Heart right ventricle (tissue), 16 donors: ENCODE measurements at regions not wholly inside any gene's neighbourhood (a gene's known extent, or its start where the extent isn't known, plus 50 kb on each side); places are given as distances from the start of the nearest gene placed in this dataset.

Experiments
- ATAC-seq, 8 donors: fragments of 200-7000 bp; cut with Tn5 transposase; one replicate each; pipeline ENCODE4 v1.9.1; 2020; ENCODE audit warnings: mild to moderate bottlenecking in 8 of 8, moderate library complexity in 8 of 8, moderate number of reproducible peaks in 1 of 8
- DNase-seq, 2 donors: peaks; one replicate each; pipeline ENCODE4 v3.0.0-alpha.2; 2020
- H3K27ac ChIP-seq, 10 donors: fragments of 200-600 bp; sonication (generic) in 2 of 10; one replicate each; pipeline versions ENCODE4 v1.5.0 to v1.8.0; 2020 to 2022; ENCODE audit warnings: mild to moderate bottlenecking in 3 of 10
- H3K27me3 ChIP-seq, 7 donors: fragments of 200-600 bp; one replicate each; pipeline ENCODE4 v1.8.0; 2021 to 2022; ENCODE audit warnings: mild to moderate bottlenecking in 2 of 7
- H3K36me3 ChIP-seq, 9 donors: fragments of 200-600 bp; sonication (generic) in 1 of 9; one replicate each; pipeline versions ENCODE4 v1.5.0 to v1.8.0; 2020 to 2022; ENCODE audit warnings: mild to moderate bottlenecking in 2 of 9
- H3K4me1 ChIP-seq, 9 donors: fragments of 200-600 bp; sonication (generic) in 1 of 9; one replicate each; pipeline versions ENCODE4 v1.5.0 to v1.8.0; 2020 to 2022; ENCODE audit warnings: mild to moderate bottlenecking in 4 of 9
- H3K4me3 ChIP-seq, 10 donors: fragments of 200-600 bp; sonication (generic) in 2 of 10; one replicate each; pipeline versions ENCODE4 v1.5.0 to v1.8.0; 2020 to 2022; ENCODE audit warnings: mild to moderate bottlenecking in 7 of 10, moderate library complexity in 2 of 10
- H3K9me3 ChIP-seq, 11 donors: fragments of 200-600 bp in 10 of 11; sonication (generic) in 2 of 11; one replicate each; pipeline versions ENCODE4 v1.5.0 to v1.8.0; 2013 to 2022; ENCODE audit warnings: mild to moderate bottlenecking in 2 of 11, control low read depth in 1 of 11, moderate library complexity in 1 of 11
- CTCF ChIP-seq, 9 donors: fragments of 200-600 bp; sonication (generic) in 2 of 9; IDR thresholded peaks; one replicate each; pipeline versions ENCODE4 v1.5.0 to v1.8.0; 2021 to 2022; ENCODE audit warnings: antibody characterized with exemption in 9 of 9, mild to moderate bottlenecking in 5 of 9, moderate library complexity in 1 of 9
- WGBS, 2 donors: extraction: QIAGEN DNeasy Blood & Tissue Kit; methylation state at CpG; one replicate each; pipeline ENCODE4 v1.1.7; 2013; ENCODE audit warnings: inconsistent platforms in 1 of 2; 5-methylcytosine and 5-hydroxymethylcytosine counted together
- intact Hi-C, 10 donors: fragments of 100-400 bp; cut with DNase I; formaldehyde crosslinking; loops; one replicate each; pipeline versions ENCODE4 v1.11.1 to v1.14.2; 2022
- donor health status: Arrhythmogenic right ventricular cardiomyopathy.
- donor health status: ischemic (EF 13 %, LVEDD 7.1; RV severe dilation, severe dysfunction).
- donor health status: healthy with polysubstance abuse.
- donor health status: DM: no; HTN: yes; CAD: no.
- donor health status: DM: no; HTN: no; CAD: no.
- donor health status: ischemic (EF 25% LVEDD 6.9; RV normal size, moderate dysfunction).
- donor health status: ischemic (EF 25% LVEDD 5.7; RV mildly dilated, moderate dysfunction).
- donor health status: healthy.
- donor health status: DM: yes; HTN: yes; CAD: no.
- donor health status: Ischemic cardiomyopathy.
- donor health status: ischemic (EF 35%, LVEDD 5.7; RV mildly dilated, moderate dysfunction).
- donor health status: nonischemic (EF 11% LVEDD 7.7; RV severe dilation, severe dysfunction).
- donor health status: DM: yes; HTN: yes; CAD: no.
- donor health status: PGD.
- donor health status: ischemic (EF 29% LVEDD 5.4; RV normal size, mild dysfunction).
- donor health status: nonischemic (EF 23%, LVEDD 6.1; RV moderate dilation, normal function).

GRCh38 chr3:148450819-148451218 lies 246.9 kb upstream of the AGTR1 start:
- intact Hi-C loops: no loop called here
- 57 to 64% methylated on average over 5 of the region's 5 CpGs for WGBS, 2 donors
- no peak overlapping the region for H3K27ac ChIP-seq
- TF ChIP-seq CTCF (IDR thresholded peaks at IDR 0.05): no peak
- H3K27me3 ChIP-seq: no peaks in the 10 kb centered on the region
- no peak for DNase-seq
- H3K36me3 ChIP-seq: no peaks in the 10 kb centered on the region
- no peak for ATAC-seq
- H3K4me3 ChIP-seq: no peak overlapping the region
- H3K4me1 ChIP-seq: no peaks in the 10 kb centered on the region
- H3K9me3 ChIP-seq: no peaks in the 10 kb centered on the region

DNA sequence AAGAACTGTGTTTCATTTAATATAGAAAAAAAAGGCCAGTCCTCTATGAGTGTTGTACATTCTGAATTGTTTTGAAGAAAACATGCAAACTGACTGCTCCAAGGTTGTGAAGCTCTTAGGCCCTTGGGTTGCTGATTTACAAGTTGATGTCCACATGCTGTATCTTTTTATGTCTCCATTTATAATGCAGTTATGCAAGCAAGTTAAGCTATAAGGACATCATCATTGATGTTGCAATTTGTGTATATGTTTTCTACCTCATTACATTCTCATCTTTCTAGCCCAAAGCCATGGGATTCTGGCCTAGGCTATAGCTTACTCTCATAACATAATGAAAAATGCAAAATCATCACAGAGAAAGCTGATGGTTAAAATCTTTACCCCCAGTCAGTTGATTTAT lies 245.7 kb upstream of the AGTR1 start:
- Histone ChIP-seq H3K9me3 (no peaks in the 10 kb centered on the region), H3K4me1 (no peaks in the 10 kb centered on the region), H3K27ac (no peak overlapping the region), H3K36me3 (no peaks in the 10 kb centered on the region), H3K4me3 (no peak overlapping the region), H3K27me3 (no peaks in the 10 kb centered on the region)
- no peak for ATAC-seq
- no peak for TF ChIP-seq CTCF (IDR thresholded peaks at IDR 0.05)
- DNase-seq: no peak
- intact Hi-C loops: no loop called here

DNA sequence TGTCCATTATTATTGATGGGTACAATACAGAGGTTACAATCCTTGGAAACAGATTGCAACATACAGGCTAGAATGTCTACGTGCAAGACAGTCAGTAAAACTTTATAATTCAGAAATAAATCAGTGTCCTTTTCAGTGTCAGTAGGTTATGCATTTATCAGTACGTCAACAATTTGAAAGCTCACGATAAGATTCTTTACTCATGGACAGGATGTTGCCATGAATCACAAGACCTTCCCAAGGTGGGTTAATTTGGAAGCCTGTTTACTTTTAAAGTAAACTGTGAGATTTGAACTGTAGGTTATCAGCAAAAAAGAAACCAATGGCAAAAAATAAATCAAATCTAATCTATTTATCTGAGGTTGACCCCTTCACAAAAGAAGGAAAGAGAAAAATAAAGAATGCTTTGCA lies 243.9 kb upstream of the AGTR1 start:
- 49 to 63% methylated on average over 3 of the region's 3 CpGs for WGBS, 2 donors

GRCh38 chr3:148455098-148455497 lies 242.6 kb upstream of the AGTR1 start:
- H3K4me1 ChIP-seq: no peaks in the 10 kb centered on the region
- no peak for ATAC-seq
- no peaks in the 10 kb centered on the region for H3K27me3 ChIP-seq
- H3K9me3 ChIP-seq: peaks cover 0 to 2% (median 0%) of the 10 kb centered on the region in 11 donors
- DNase-seq: no peak
- no peak overlapping the region for H3K4me3 ChIP-seq
- 74 to 76% methylated on average over 4 of the region's 4 CpGs for WGBS, 2 donors
- no peak overlapping the region for H3K27ac ChIP-seq
- no peaks in the 10 kb centered on the region for H3K36me3 ChIP-seq
- TF ChIP-seq CTCF (IDR thresholded peaks at IDR 0.05): no peak
- intact Hi-C loops: no loop called here

More for the DNA sequence above, 243.9 kb upstream of the AGTR1 start:
- H3K9me3 ChIP-seq: no peaks in the 10 kb centered on the region
- DNase-seq (no peak), ATAC-seq (no peak)
- H3K4me3 ChIP-seq: no peak overlapping the region
- TF ChIP-seq CTCF (IDR thresholded peaks at IDR 0.05): no peak
- H3K27me3 ChIP-seq: no peaks in the 10 kb centered on the region
- no peaks in the 10 kb centered on the region for H3K4me1 ChIP-seq
- no peaks in the 10 kb centered on the region for H3K36me3 ChIP-seq
- H3K27ac ChIP-seq: no peak overlapping the region
- intact Hi-C loops: no loop called here

GRCh38 chr3:148457886-148458285 lies 239.8 kb upstream of the AGTR1 start:
- ATAC-seq: no peak
- Histone ChIP-seq H3K27ac (no peak overlapping the region), H3K9me3 (peaks cover 0 to 25% (median 0%) of the 10 kb centered on the region in 11 donors), H3K36me3 (no peaks in the 10 kb centered on the region), H3K4me1 (no peaks in the 10 kb centered on the region), H3K4me3 (no peak overlapping the region), H3K27me3 (no peaks in the 10 kb centered on the region)
- intact Hi-C loops: loop anchor here in 1 of 10 donors (2.0 kb wide), 1 partner anchor 77 kb away; no protein-coding TSS in a partner anchor
- WGBS, 2 donors: 69 to 78% methylated on average over 1 of the region's 1 CpG
- no peak for TF ChIP-seq CTCF (IDR thresholded peaks at IDR 0.05)
- DNase-seq: no peak
